SH-SY5Y (cell line): ENCODE measurements at regions not wholly inside any gene's neighbourhood (a gene's known extent, or its start where the extent isn't known, plus 50 kb on each side); places are given as distances from the start of the nearest gene placed in this dataset.

ENCODE experiments used
- GATA2 ChIP-seq: IDR thresholded peaks from 2 replicates; pipeline ENCODE4 v1.6.1; 2011; ENCODE audit warnings: mild to moderate bottlenecking, low read depth, low read length
- GATA3 ChIP-seq: IDR thresholded peaks from 2 replicates; pipeline ENCODE4 v1.6.1; 2011; ENCODE audit warnings: low read depth, mild to moderate bottlenecking, low read length, moderate library complexity

DNA sequence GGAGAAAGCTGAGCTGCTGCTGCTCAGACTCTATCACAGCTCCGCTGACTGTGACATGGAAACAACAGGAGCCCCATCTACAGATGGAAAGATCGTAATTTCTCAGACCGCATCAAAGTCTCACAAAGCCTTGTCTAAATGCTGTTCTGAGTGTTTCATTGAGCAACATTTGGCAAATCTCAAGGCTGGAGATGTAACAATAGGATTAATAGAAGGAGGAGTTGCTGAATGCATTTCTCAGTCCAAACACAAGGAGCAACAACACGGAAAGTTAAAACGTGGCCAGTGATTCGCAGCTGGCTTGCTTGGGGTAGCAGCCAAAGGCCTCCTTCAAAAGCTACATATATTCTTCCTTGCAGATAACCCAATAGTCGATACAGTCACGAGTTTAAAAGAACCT is 55.7 kb downstream of the MRPL57 start:
- TF ChIP-seq GATA2 (no peak), GATA3 (no peak)
